ENCODE measurements at regions not wholly inside any gene's neighbourhood (a gene's known extent, or its start where the extent isn't known, plus 50 kb on each side); places are given as distances from the start of the nearest gene placed in this dataset.
"Not testable (repeated sequence)": the region's sequence is repeated elsewhere in the genome, so short reads cannot be mapped to it uniquely, and the experiment has no call there.

- DNase-seq (ENCODE audit: low spot score): no peak
Measured at GRCh38 chr7:27032839-27033238, 63.0 kb downstream of the HOXA1 start.

GRCh38 chr7:27031289-27032172, 64.3 kb downstream of the HOXA1 start:
- DNase-seq (ENCODE audit: low spot score): peak; percentile 9

- no peak for DNase-seq (ENCODE audit: low spot score)
Measured at GRCh38 chr7:27030393-27031050, 65.3 kb downstream of the HOXA1 start.

- no peak for DNase-seq (ENCODE audit: low spot score)
Measured at GRCh38 chr7:27025270-27025669, 70.5 kb downstream of the HOXA1 start.

GRCh38 chr7:27010068-27010467, 85.7 kb downstream of the HOXA1 start:
- no peak for DNase-seq (ENCODE audit: low spot score)

GRCh38 chr7:27000496-27000895, 95.3 kb downstream of the HOXA1 start:
- no peak for DNase-seq (ENCODE audit: low spot score)

- DNase-seq (ENCODE audit: low spot score): not testable (repeated sequence)
Measured at GRCh38 chr7:26998284-26998683, 97.5 kb downstream of the HOXA1 start.

- DNase-seq (ENCODE audit: low spot score): no peak
Measured at GRCh38 chr7:26995666-26996065, 100.1 kb downstream of the HOXA1 start.

- no peak for DNase-seq (ENCODE audit: low spot score)
Measured at GRCh38 chr7:26993816-26994810, 101.7 kb downstream of the HOXA1 start.

- no peak for DNase-seq (ENCODE audit: low spot score)
Measured at GRCh38 chr7:26992670-26993069, 103.1 kb downstream of the HOXA1 start.

- no peak for DNase-seq (ENCODE audit: low spot score)
Measured at GRCh38 chr7:26991796-26992195, 104.0 kb downstream of the HOXA1 start.

- DNase-seq (ENCODE audit: low spot score): no peak
Measured at GRCh38 chr7:26989897-26990670, 105.7 kb downstream of the HOXA1 start.

GRCh38 chr7:26988836-26989374, 106.9 kb downstream of the HOXA1 start:
- DNase-seq (ENCODE audit: low spot score): no peak

- peak; percentile 18 for DNase-seq (ENCODE audit: low spot score)
Measured at GRCh38 chr7:26987338-26987737, 108.5 kb downstream of the HOXA1 start.

- DNase-seq (ENCODE audit: low spot score): no peak
Measured at GRCh38 chr7:26978146-26978545, 113.8 kb upstream of the SKAP2 start.

- no peak for DNase-seq (ENCODE audit: low spot score)
Measured at GRCh38 chr7:26976840-26977239, 112.5 kb upstream of the SKAP2 start.

GRCh38 chr7:26971924-26972323, 107.5 kb upstream of the SKAP2 start:
- DNase-seq (ENCODE audit: low spot score): not testable (repeated sequence)

GRCh38 chr7:26965724-26966123, 101.3 kb upstream of the SKAP2 start:
- DNase-seq (ENCODE audit: low spot score): no peak

- no peak for DNase-seq (ENCODE audit: low spot score)
Measured at GRCh38 chr7:26964156-26964808, 99.9 kb upstream of the SKAP2 start.

- DNase-seq (ENCODE audit: low spot score): no peak
Measured at GRCh38 chr7:26959290-26959689, 94.9 kb upstream of the SKAP2 start.

GRCh38 chr7:26958834-26959233, 94.4 kb upstream of the SKAP2 start:
- no peak for DNase-seq (ENCODE audit: low spot score)

Measured in LoVo (cell line).